GM18907 (cell line): ENCODE measurements at regions not wholly inside any gene's neighbourhood (a gene's known extent, or its start where the extent isn't known, plus 50 kb on each side); places are given as distances from the start of the nearest gene placed in this dataset.
"Not testable (repeated sequence)": the region's sequence is repeated elsewhere in the genome, so short reads cannot be mapped to it uniquely, and the experiment has no call there.

Source experiments
- ATAC-seq: cut with Tn5 transposase; IDR thresholded peaks from one replicate; pipeline ENCODE4 v1.9.1; 2021; ENCODE audit warnings: mild to moderate bottlenecking, moderate library complexity; ENCODE audit not compliant: unreplicated experiment

- no peak for ATAC-seq
Measured at GRCh38 chr7:81198766-81199165, 279.9 kb upstream of the SEMA3C start.

GRCh38 chr7:81197266-81197665 is 278.4 kb upstream of the SEMA3C start:
- ATAC-seq, result no peak

- ATAC-seq, result no peak
Measured at GRCh38 chr7:81195033-81195432, 276.2 kb upstream of the SEMA3C start.

- no peak for ATAC-seq
Measured at GRCh38 chr7:81190997-81191768, 272.3 kb upstream of the SEMA3C start.

GRCh38 chr7:81187753-81188152 is 268.9 kb upstream of the SEMA3C start:
- ATAC-seq, result no peak

GRCh38 chr7:81186691-81187090 is 267.8 kb upstream of the SEMA3C start:
- no peak for ATAC-seq

GRCh38 chr7:81185072-81185471 is 266.2 kb upstream of the SEMA3C start:
- ATAC-seq, result no peak

- ATAC-seq, result no peak
Measured at GRCh38 chr7:81183326-81183725, 264.5 kb upstream of the SEMA3C start.

- not testable (repeated sequence) for ATAC-seq
Measured at GRCh38 chr7:81182056-81182455, 263.2 kb upstream of the SEMA3C start.

- ATAC-seq, result no peak
Measured at GRCh38 chr7:81181066-81181465, 262.2 kb upstream of the SEMA3C start.

- no peak for ATAC-seq
Measured at GRCh38 chr7:81180573-81180972, 261.7 kb upstream of the SEMA3C start.

GRCh38 chr7:81175275-81175940 is 256.6 kb upstream of the SEMA3C start:
- ATAC-seq, result no peak

- no peak for ATAC-seq
Measured at GRCh38 chr7:81173766-81174281, 255.0 kb upstream of the SEMA3C start.

GRCh38 chr7:81170291-81170690 is 251.4 kb upstream of the SEMA3C start:
- no peak for ATAC-seq

- ATAC-seq, result no peak
Measured at GRCh38 chr7:81167934-81168333, 249.1 kb upstream of the SEMA3C start.

- ATAC-seq, result no peak
Measured at GRCh38 chr7:81165070-81165469, 246.2 kb upstream of the SEMA3C start.

- ATAC-seq, result no peak
Measured at GRCh38 chr7:81162771-81163525, 244.1 kb upstream of the SEMA3C start.

GRCh38 chr7:81162234-81162633 is 243.4 kb upstream of the SEMA3C start:
- no peak for ATAC-seq

GRCh38 chr7:81161451-81162075 is 242.7 kb upstream of the SEMA3C start:
- no peak for ATAC-seq

GRCh38 chr7:81159402-81159801 is 240.6 kb upstream of the SEMA3C start:
- ATAC-seq, result no peak

GRCh38 chr7:81158189-81158588 is 239.3 kb upstream of the SEMA3C start:
- ATAC-seq, result no peak
